Panc1 (cell line): ENCODE measurements at regions not wholly inside any gene's neighbourhood (a gene's known extent, or its start where the extent isn't known, plus 50 kb on each side); places are given as distances from the start of the nearest gene placed in this dataset.

Experiments
- CTCF ChIP-seq: fragments of 450-650 bp; IDR thresholded peaks from 2 replicates; pipeline ENCODE4 v1.5.1; 2017; ENCODE audit warnings: mild to moderate bottlenecking
- POLR2AphosphoS5 ChIP-seq: IDR thresholded peaks from 2 replicates; pipeline ENCODE4 v1.6.1; 2012; ENCODE audit warnings: mild to moderate bottlenecking, low read depth, low read length, moderate library complexity
- SIN3A ChIP-seq: IDR thresholded peaks from 2 replicates; pipeline ENCODE4 v1.6.1; 2012; ENCODE audit warnings: low read depth, mild to moderate bottlenecking, low read length, moderate library complexity, borderline replicate concordance; ENCODE audit not compliant: insufficient read depth

GRCh38 chr16:86909359-86910160, 331.2 kb downstream of the FOXL1 start:
- no peak for TF ChIP-seq CTCF
- no peak for TF ChIP-seq POLR2AphosphoS5
- TF ChIP-seq SIN3A = no peak
